ENCODE measurements at regions not wholly inside any gene's neighbourhood (a gene's known extent, or its start where the extent isn't known, plus 50 kb on each side); places are given as distances from the start of the nearest gene placed in this dataset.

GRCh38 chr15:35674873-35675781 is 129.2 kb upstream of the DPH6 start:
- ATAC-seq = no peak
- Mint-ChIP-seq H3K4me3 (no peak overlapping the region), H3K9me3 (no peaks in the 10 kb centered on the region), H3K36me3 (no peaks in the 10 kb centered on the region), H3K4me1 (peaks cover 10% of the 10 kb centered on the region), H3K27ac (no peak overlapping the region), H3K27me3 (peaks cover 13% of the 10 kb centered on the region)

DNA sequence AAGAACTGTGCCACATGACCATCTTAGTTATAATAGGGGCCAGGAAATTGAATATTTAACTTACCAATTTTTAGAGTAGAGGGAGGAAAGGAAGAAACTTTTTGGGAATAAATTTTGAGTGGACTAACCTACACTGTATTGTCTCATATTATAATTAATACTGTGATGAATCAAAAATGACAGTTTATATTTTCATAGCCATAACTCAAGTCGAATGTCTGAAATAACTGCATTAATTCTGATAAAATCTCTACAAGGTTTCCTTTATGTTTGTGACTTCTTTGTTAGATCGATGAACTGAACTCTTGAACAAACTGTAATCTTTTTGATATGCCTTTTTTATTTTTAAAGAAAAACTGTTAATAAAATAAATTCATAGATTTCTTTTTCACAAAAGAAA is 132.8 kb upstream of the DPH6 start:
- Mint-ChIP-seq H3K36me3 (no peaks in the 10 kb centered on the region), H3K4me1 (no peaks in the 10 kb centered on the region), H3K9me3 (no peaks in the 10 kb centered on the region), H3K4me3 (no peak overlapping the region), H3K27me3 (no peaks in the 10 kb centered on the region), H3K27ac (no peak overlapping the region)
- ATAC-seq = no peak

DNA sequence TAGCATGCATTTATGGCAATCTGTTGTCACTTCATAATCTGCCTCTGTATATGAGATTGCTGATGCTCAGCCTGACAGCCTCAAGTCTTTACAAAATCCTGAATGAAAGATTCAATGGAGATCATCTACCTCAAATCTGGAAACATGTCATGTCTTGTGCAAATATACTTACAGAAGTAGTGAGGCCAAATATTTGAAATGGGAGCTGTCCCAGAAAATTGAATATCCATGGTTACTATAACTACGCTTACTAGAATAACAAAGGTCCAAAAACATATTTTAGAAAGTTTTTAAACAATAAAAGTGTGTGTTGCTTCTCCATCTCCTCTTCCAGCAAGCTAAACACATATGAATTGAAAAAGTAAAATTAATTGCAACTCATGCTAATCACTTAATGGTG is 133.2 kb upstream of the DPH6 start:
- Mint-ChIP-seq H3K9me3 (no peaks in the 10 kb centered on the region), H3K36me3 (no peaks in the 10 kb centered on the region), H3K27me3 (no peaks in the 10 kb centered on the region), H3K4me3 (no peak overlapping the region), H3K27ac (no peak overlapping the region), H3K4me1 (no peaks in the 10 kb centered on the region)
- no peak for ATAC-seq

- H3K4me1 Mint-ChIP-seq = no peaks in the 10 kb centered on the region
- no peak for ATAC-seq
- no peaks in the 10 kb centered on the region for H3K9me3 Mint-ChIP-seq
Measured at GRCh38 chr15:35680951-35681350, 135.0 kb upstream of the DPH6 start.

GRCh38 chr15:35686347-35686746 is 140.4 kb upstream of the DPH6 start:
- H3K27me3 Mint-ChIP-seq = peaks cover 44% of the 10 kb centered on the region
- ATAC-seq = no peak
- H3K36me3 Mint-ChIP-seq = no peaks in the 10 kb centered on the region
- no peak overlapping the region for H3K4me3 Mint-ChIP-seq
- no peak overlapping the region for H3K27ac Mint-ChIP-seq
- H3K9me3 Mint-ChIP-seq = no peaks in the 10 kb centered on the region
- no peaks in the 10 kb centered on the region for H3K4me1 Mint-ChIP-seq

More at GRCh38 chr15:35680951-35681350, 135.0 kb upstream of the DPH6 start:
- Mint-ChIP-seq H3K27ac (no peak overlapping the region), H3K4me3 (no peak overlapping the region), H3K36me3 (no peaks in the 10 kb centered on the region), H3K27me3 (peaks cover 13% of the 10 kb centered on the region)

DNA sequence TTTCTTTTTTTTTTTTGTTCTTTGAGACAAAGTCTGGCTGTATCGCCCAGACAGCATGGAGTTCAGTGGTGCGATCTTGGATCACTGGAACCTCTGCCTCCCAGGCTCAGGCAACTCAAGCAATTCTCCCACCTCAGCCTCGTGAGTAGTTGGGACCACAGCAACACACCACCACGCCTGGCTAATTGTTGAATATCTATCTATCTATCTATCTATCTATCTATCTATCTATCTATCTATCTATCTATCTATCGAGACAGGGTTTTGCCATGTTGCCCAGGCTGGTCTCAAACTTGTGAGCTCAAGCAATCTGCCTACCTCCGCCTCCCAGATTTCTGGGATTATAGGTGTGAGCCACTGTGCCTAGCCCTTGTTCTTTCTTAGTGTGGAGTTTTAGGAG is 143.3 kb upstream of the DPH6 start:
- no peaks in the 10 kb centered on the region for H3K9me3 Mint-ChIP-seq
- ATAC-seq = no peak
- no peak overlapping the region for H3K4me3 Mint-ChIP-seq
- H3K27me3 Mint-ChIP-seq = peaks cover 44% of the 10 kb centered on the region
- H3K27ac Mint-ChIP-seq = no peak overlapping the region
- no peaks in the 10 kb centered on the region for H3K4me1 Mint-ChIP-seq
- H3K36me3 Mint-ChIP-seq = no peaks in the 10 kb centered on the region

GRCh38 chr15:35690089-35690488 is 144.1 kb upstream of the DPH6 start:
- Mint-ChIP-seq H3K27me3 (peaks cover 36% of the 10 kb centered on the region), H3K27ac (no peak overlapping the region), H3K36me3 (no peaks in the 10 kb centered on the region), H3K4me1 (no peaks in the 10 kb centered on the region), H3K9me3 (no peaks in the 10 kb centered on the region), H3K4me3 (no peak overlapping the region)
- ATAC-seq = no peak

GRCh38 chr15:35690698-35691116 is 144.7 kb upstream of the DPH6 start:
- Mint-ChIP-seq H3K4me1 (no peaks in the 10 kb centered on the region), H3K4me3 (no peak overlapping the region), H3K27ac (no peak overlapping the region), H3K9me3 (no peaks in the 10 kb centered on the region), H3K27me3 (peaks cover 31% of the 10 kb centered on the region), H3K36me3 (no peaks in the 10 kb centered on the region)
- ATAC-seq = no peak

DNA sequence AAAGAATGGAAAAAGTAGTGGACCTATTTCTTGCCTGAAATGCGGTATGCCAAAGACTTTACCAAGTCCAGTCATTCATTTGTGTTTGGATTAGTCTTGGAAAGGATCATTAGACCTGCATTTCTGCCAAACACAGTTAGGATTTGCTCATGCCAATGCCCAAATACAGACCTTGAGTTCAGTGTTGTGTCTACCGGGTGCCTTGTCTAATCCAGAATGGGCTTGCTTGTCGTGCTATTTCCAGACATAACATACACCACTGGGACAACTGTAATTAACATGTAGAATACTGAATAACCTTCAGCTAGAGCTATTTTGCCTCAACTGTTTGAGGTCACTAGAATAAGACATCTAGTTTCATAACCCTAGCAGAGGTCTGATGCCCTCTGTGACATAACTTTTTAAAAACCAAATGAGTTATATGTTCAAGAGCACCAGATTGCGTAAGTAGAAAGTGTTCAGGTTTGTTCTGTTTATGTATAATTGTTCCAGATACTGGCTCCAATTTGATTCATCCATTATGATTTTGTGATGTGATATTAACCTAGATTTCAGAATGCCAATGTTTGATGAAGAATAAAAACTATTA is 145.3 kb upstream of the DPH6 start:
- ATAC-seq = no peak
- H3K4me3 Mint-ChIP-seq = no peak overlapping the region
- H3K27me3 Mint-ChIP-seq = peaks cover 31% of the 10 kb centered on the region
- H3K9me3 Mint-ChIP-seq = no peaks in the 10 kb centered on the region
- no peaks in the 10 kb centered on the region for H3K36me3 Mint-ChIP-seq
- no peak overlapping the region for H3K27ac Mint-ChIP-seq
- H3K4me1 Mint-ChIP-seq = no peaks in the 10 kb centered on the region

DNA sequence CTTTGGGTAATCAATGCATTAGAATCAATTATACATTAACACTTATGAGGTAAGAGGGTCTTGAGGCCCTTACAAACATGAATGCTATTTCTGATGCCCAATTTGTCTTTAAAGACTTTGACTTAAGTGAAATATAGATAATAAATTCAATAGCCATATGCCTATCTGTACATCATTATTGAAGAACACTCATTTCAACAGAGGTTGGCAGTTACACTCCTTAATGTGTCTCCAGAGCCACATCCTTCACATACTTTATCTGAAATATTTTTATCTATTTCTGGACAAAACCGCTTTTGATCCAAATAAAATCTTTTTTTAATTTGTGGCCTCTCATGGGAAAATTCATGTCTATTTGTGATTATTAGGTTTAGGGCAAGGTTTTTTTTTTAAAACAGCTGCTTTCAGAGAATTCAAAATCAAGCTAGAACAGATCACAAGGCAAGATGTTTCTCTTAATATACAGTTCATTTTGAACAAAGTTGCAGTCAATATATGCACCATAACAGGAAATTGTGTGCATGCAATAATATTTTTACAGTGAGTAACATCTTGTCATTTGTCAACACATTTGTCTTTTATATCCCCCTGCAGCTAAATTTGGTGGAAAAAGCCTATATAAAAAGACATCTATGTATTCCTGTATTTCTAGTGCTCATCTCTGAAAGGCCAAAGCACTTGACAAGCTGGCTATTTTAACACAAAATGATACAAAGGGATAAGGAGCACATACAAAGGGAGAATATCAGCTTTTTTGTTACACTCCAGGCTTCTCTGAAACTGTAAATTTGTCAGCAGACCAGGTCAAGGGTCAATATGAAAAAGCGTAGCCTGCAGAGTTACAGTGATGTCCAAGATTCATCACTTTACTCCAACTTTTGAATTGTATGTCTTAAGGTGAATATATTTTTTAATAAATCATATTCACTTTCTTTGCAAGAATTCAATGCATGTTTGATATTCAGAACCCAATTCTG is 146.2 kb upstream of the DPH6 start:
- Mint-ChIP-seq H3K9me3 (no peaks in the 10 kb centered on the region), H3K27ac (no peak overlapping the region), H3K4me1 (no peaks in the 10 kb centered on the region), H3K27me3 (peaks cover 24% of the 10 kb centered on the region), H3K4me3 (no peak overlapping the region), H3K36me3 (no peaks in the 10 kb centered on the region)
- no peak for ATAC-seq

DNA sequence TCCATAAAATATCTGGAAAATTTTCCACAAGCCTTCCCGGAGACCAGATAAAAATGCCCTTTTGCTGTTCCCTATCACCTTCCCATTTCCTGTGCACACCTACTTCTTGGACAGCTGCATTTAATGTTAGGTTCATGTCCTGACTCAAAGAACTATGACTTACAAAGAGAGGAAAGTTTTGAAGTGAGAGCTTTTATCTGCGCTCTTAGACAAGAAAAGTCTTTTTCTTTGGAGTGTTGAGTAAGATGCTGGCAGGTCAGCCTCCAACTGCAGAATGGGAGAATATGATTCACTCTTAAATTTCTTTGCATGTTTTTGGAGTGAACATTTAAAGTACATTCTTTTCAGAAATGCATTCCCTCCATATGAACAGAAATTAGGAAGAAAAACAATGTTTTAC is 147.3 kb upstream of the DPH6 start:
- no peak overlapping the region for H3K27ac Mint-ChIP-seq
- H3K4me3 Mint-ChIP-seq = no peak overlapping the region
- no peaks in the 10 kb centered on the region for H3K36me3 Mint-ChIP-seq
- H3K27me3 Mint-ChIP-seq = peaks cover 19% of the 10 kb centered on the region
- no peaks in the 10 kb centered on the region for H3K4me1 Mint-ChIP-seq
- ATAC-seq = no peak
- H3K9me3 Mint-ChIP-seq = no peaks in the 10 kb centered on the region

DNA sequence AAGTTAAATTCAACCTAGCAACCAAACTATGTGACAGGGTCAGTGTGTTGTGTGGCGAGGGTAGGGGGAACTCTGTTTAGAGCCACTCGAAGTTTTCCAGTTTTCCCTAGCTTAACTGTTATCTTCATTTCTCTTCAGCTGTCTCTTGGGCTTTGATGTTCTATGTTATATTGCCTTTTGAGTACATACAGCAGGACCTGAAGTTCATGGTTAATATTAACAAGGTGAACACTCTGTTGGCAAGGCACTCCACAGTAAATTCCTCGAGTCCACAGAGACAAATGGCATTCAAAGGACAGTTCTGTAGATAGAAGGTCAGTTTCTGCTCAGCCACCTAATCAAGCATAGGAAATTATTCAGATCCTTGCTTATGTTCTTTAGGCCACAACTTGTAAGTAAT is 147.9 kb upstream of the DPH6 start:
- no peak for ATAC-seq
- Mint-ChIP-seq H3K36me3 (no peaks in the 10 kb centered on the region), H3K27me3 (peaks cover 19% of the 10 kb centered on the region), H3K4me1 (no peaks in the 10 kb centered on the region), H3K4me3 (no peak overlapping the region), H3K9me3 (no peaks in the 10 kb centered on the region), H3K27ac (no peak overlapping the region)

DNA sequence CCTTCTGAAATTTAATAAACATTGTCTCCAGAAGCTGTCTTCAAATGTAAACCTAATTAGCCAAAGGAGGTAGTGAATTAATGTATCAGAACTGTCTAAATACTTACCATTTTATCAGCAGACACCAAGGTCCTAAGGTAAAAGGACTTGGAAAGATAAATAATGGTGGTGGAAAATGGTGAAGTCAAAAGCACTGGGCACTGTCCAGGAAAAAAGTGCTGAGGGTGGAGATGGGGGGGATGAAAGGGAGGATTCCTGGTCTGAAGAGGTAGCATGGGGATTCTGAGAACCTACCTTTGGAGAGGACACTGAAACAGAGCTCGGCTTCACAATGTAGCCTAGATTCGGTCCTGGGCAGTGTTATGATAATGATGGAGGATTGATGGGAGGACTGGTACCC is 149.0 kb upstream of the DPH6 start:
- H3K36me3 Mint-ChIP-seq = no peaks in the 10 kb centered on the region
- H3K4me1 Mint-ChIP-seq = no peaks in the 10 kb centered on the region
- no peak overlapping the region for H3K27ac Mint-ChIP-seq
- no peaks in the 10 kb centered on the region for H3K9me3 Mint-ChIP-seq
- H3K4me3 Mint-ChIP-seq = no peak overlapping the region
- peaks cover 9% of the 10 kb centered on the region for H3K27me3 Mint-ChIP-seq
- no peak for ATAC-seq

DNA sequence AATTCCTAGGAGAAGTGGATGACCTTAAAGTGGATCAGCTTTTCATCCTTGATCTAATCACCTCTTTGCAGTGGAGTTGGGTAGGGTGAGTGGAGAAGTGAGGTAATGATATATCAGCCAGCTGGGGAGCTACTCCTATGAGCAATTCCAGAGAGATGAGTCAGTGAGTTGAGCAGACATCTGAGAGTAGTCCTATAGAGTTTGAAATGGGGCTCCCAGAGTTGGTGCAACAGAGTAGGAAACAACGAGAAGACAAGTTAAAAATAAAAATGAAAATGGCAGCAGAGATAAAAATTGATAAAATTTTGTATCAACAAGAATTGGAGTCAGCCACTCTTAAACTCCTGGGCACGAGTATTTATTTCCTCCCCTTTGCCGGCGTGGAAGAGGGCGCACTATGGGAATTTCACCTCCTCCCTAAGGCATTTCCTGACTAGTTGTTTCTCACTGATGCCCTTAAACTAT is 150.8 kb upstream of the DPH6 start:
- no peak for ATAC-seq
- Mint-ChIP-seq H3K4me1 (no peaks in the 10 kb centered on the region), H3K27me3 (no peaks in the 10 kb centered on the region), H3K4me3 (no peak overlapping the region), H3K36me3 (no peaks in the 10 kb centered on the region), H3K27ac (no peak overlapping the region), H3K9me3 (no peaks in the 10 kb centered on the region)
